ENCODE measurements at regions not wholly inside any gene's neighbourhood (a gene's known extent, or its start where the extent isn't known, plus 50 kb on each side); places are given as distances from the start of the nearest gene placed in this dataset.

DNA sequence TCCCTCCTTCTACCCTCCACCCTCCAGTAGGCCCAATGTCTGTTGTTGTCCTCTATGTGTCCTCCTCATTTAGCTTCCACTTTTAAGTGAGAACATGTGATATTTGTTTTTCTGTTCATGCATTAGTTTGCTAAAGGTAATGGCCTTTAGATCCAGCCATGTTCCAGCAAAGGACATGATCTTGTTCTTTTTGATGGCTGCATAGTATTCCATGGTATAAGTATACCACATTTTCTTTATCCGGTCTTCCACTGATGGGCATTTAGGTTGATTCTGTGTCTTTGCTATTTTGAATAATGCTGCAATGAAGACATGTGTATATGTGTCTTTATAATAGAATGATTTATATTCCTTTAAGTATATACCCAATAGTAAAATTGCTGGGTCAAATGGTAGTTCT is 232.5 kb upstream of the PRR16 start:
- Histone ChIP-seq H3K18ac (ENCODE audit: low read length) (no peak overlapping the region), H3K27me3 (ENCODE audit: insufficient read depth, low read length) (no peaks in the 10 kb centered on the region), H2BK12ac (ENCODE audit: low read length) (no peak overlapping the region), H3K4me1 (ENCODE audit: control insufficient read depth in 1 of 2, insufficient read depth in 2 of 2, low read length in 2 of 2) (no peaks in the 10 kb centered on the region), H3K27ac (ENCODE audit: low read depth, low read length) (no peak overlapping the region), H4K91ac (ENCODE audit: low read depth, low read length) (no peak overlapping the region), H3K9me3 (ENCODE audit: insufficient read depth, low read depth, low read length) (no peaks in the 10 kb centered on the region), H4K12ac (ENCODE audit: low read depth, low read length) (no peak overlapping the region), H3K4me3 (ENCODE audit: low read depth, low read length) (no peak overlapping the region), H3K14ac (ENCODE audit: low read length) (no peak overlapping the region), H2BK120ac (ENCODE audit: insufficient read depth, low read length, poor library complexity) (no peak overlapping the region), H3K79me1 (ENCODE audit: low read length) (no peaks in the 10 kb centered on the region), H3K4me2 (ENCODE audit: low read length) (no peak overlapping the region), H3K4ac (ENCODE audit: low read depth, low read length) (no peak overlapping the region), H4K8ac (ENCODE audit: low read depth, low read length) (no peak overlapping the region), H3K9ac (ENCODE audit: low read length) (no peak overlapping the region), H2AK5ac (ENCODE audit: low read length) (no peak overlapping the region), H2AFZ (ENCODE audit: insufficient read depth, low read length, poor library complexity) (no peak overlapping the region), H3K79me2 (ENCODE audit: control insufficient read depth, insufficient read depth, low read length, poor library complexity) (no peaks in the 10 kb centered on the region), H3K36me3 (ENCODE audit: control insufficient read depth in 1 of 2, insufficient read depth in 2 of 2, low read length in 2 of 2) (no peaks in the 10 kb centered on the region), H2BK5ac (ENCODE audit: low read depth, low read length, poor library complexity) (no peak overlapping the region), H3K23ac (ENCODE audit: low read length) (no peak overlapping the region)
- no peak for DNase-seq
- no CpG with 5 or more reads among the region's 1 CpG for WGBS (ENCODE audit: extremely low coverage, insufficient coverage, insufficient read length)

DNA sequence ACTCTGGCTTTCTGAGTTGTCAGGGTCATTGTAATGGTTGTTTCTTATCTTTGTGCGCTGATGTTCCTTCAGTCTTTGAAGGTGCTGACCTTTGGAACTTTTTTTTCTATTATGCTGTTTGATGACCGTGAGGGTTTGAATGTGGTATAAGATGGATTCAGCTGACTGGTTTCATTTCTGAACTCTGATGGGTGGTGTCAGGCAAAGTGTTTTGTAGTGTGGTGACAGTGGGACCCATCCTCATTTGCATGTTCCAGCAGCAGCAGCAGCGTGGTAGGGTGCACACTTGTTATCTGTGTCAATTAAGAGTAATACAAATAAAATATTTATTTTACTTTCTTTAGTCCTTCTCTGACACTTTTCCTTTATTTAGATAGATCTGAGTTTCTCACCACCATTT is 227.7 kb upstream of the PRR16 start:
- Histone ChIP-seq H3K18ac (ENCODE audit: low read length) (no peak overlapping the region), H3K4me2 (ENCODE audit: low read length) (no peak overlapping the region), H3K4ac (ENCODE audit: low read depth, low read length) (no peak overlapping the region), H2BK12ac (ENCODE audit: low read length) (no peak overlapping the region), H2BK5ac (ENCODE audit: low read depth, low read length, poor library complexity) (no peak overlapping the region), H2AFZ (ENCODE audit: insufficient read depth, low read length, poor library complexity) (no peak overlapping the region), H3K36me3 (ENCODE audit: control insufficient read depth in 1 of 2, insufficient read depth in 2 of 2, low read length in 2 of 2) (no peaks in the 10 kb centered on the region), H2BK120ac (ENCODE audit: insufficient read depth, low read length, poor library complexity) (no peak overlapping the region), H3K9ac (ENCODE audit: low read length) (no peak overlapping the region), H3K79me1 (ENCODE audit: low read length) (no peaks in the 10 kb centered on the region), H3K79me2 (ENCODE audit: control insufficient read depth, insufficient read depth, low read length, poor library complexity) (no peaks in the 10 kb centered on the region), H3K27me3 (ENCODE audit: insufficient read depth, low read length) (no peaks in the 10 kb centered on the region), H3K14ac (ENCODE audit: low read length) (no peak overlapping the region), H4K12ac (ENCODE audit: low read depth, low read length) (no peak overlapping the region), H3K27ac (ENCODE audit: low read depth, low read length) (no peak overlapping the region), H3K9me3 (ENCODE audit: insufficient read depth, low read depth, low read length) (no peaks in the 10 kb centered on the region), H2AK5ac (ENCODE audit: low read length) (no peak overlapping the region), H3K4me1 (ENCODE audit: control insufficient read depth in 1 of 2, insufficient read depth in 2 of 2, low read length in 2 of 2) (no peaks in the 10 kb centered on the region), H3K4me3 (ENCODE audit: low read depth, low read length) (no peak overlapping the region), H4K8ac (ENCODE audit: low read depth, low read length) (no peak overlapping the region), H3K23ac (ENCODE audit: low read length) (no peak overlapping the region), H4K91ac (ENCODE audit: low read depth, low read length) (no peak overlapping the region)
- WGBS (ENCODE audit: extremely low coverage, insufficient coverage, insufficient read length) = no CpG with 5 or more reads among the region's 3 CpGs
- DNase-seq = no peak

DNA sequence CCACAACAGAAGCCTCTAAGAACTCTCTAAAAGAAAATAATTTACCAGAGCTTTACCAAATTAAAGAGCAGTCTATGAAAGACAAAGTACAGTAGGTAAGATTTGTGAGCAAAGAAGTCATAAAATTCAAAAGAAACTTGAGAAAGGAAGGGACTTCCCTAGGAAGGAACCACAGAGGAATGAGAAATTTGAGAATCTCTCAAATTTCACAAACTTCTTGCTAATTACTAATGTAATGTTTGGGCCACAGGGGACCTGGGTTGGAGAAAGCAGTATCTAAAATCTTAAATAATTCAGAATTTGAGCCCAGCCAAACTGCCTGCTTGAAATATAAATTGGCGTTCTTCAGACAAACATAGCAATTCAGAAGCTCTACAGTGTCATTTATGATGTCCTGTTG is 225.0 kb upstream of the PRR16 start:
- Histone ChIP-seq H3K4me3 (ENCODE audit: low read depth, low read length) (no peak overlapping the region), H4K8ac (ENCODE audit: low read depth, low read length) (no peak overlapping the region), H3K27ac (ENCODE audit: low read depth, low read length) (no peak overlapping the region), H3K36me3 (ENCODE audit: control insufficient read depth in 1 of 2, insufficient read depth in 2 of 2, low read length in 2 of 2) (no peaks in the 10 kb centered on the region), H3K27me3 (ENCODE audit: insufficient read depth, low read length) (no peaks in the 10 kb centered on the region), H3K79me2 (ENCODE audit: control insufficient read depth, insufficient read depth, low read length, poor library complexity) (no peaks in the 10 kb centered on the region), H3K23ac (ENCODE audit: low read length) (no peak overlapping the region), H4K91ac (ENCODE audit: low read depth, low read length) (no peak overlapping the region), H3K79me1 (ENCODE audit: low read length) (no peaks in the 10 kb centered on the region), H3K4ac (ENCODE audit: low read depth, low read length) (no peak overlapping the region), H3K4me1 (ENCODE audit: control insufficient read depth in 1 of 2, insufficient read depth in 2 of 2, low read length in 2 of 2) (no peaks in the 10 kb centered on the region), H2BK12ac (ENCODE audit: low read length) (no peak overlapping the region), H2AK5ac (ENCODE audit: low read length) (no peak overlapping the region), H3K9me3 (ENCODE audit: insufficient read depth, low read depth, low read length) (no peaks in the 10 kb centered on the region), H3K18ac (ENCODE audit: low read length) (no peak overlapping the region), H4K12ac (ENCODE audit: low read depth, low read length) (no peak overlapping the region), H2AFZ (ENCODE audit: insufficient read depth, low read length, poor library complexity) (no peak overlapping the region), H2BK120ac (ENCODE audit: insufficient read depth, low read length, poor library complexity) (no peak overlapping the region), H3K4me2 (ENCODE audit: low read length) (no peak overlapping the region), H3K9ac (ENCODE audit: low read length) (no peak overlapping the region), H3K14ac (ENCODE audit: low read length) (no peak overlapping the region), H2BK5ac (ENCODE audit: low read depth, low read length, poor library complexity) (no peak overlapping the region)
- DNase-seq = peak in 1 of 2 donors; percentile 13
- no CpG with 5 or more reads among the region's 1 CpG for WGBS (ENCODE audit: extremely low coverage, insufficient coverage, insufficient read length)

- no peak overlapping the region for H3K9ac ChIP-seq (ENCODE audit: low read length)
Observed at GRCh38 chr5:120240706-120241105, 223.4 kb upstream of the PRR16 start.

More at GRCh38 chr5:120240706-120241105, 223.4 kb upstream of the PRR16 start:
- H4K91ac ChIP-seq (ENCODE audit: low read depth, low read length) = no peak overlapping the region
- H2AFZ ChIP-seq (ENCODE audit: insufficient read depth, low read length, poor library complexity) = no peak overlapping the region
- no peak overlapping the region for H2BK120ac ChIP-seq (ENCODE audit: insufficient read depth, low read length, poor library complexity)
- H2BK12ac ChIP-seq (ENCODE audit: low read length) = no peak overlapping the region
- no peak overlapping the region for H4K12ac ChIP-seq (ENCODE audit: low read depth, low read length)
- H3K4ac ChIP-seq (ENCODE audit: low read depth, low read length) = no peak overlapping the region
- H3K23ac ChIP-seq (ENCODE audit: low read length) = no peak overlapping the region
- H3K4me3 ChIP-seq (ENCODE audit: low read depth, low read length) = no peak overlapping the region
- no peaks in the 10 kb centered on the region for H3K4me1 ChIP-seq (ENCODE audit: control insufficient read depth in 1 of 2, insufficient read depth in 2 of 2, low read length in 2 of 2)
- H3K79me1 ChIP-seq (ENCODE audit: low read length) = no peaks in the 10 kb centered on the region
- no peaks in the 10 kb centered on the region for H3K9me3 ChIP-seq (ENCODE audit: insufficient read depth, low read depth, low read length)
- DNase-seq = no peak
- H2AK5ac ChIP-seq (ENCODE audit: low read length) = no peak overlapping the region
- H3K27me3 ChIP-seq (ENCODE audit: insufficient read depth, low read length) = no peaks in the 10 kb centered on the region
- no peak overlapping the region for H3K18ac ChIP-seq (ENCODE audit: low read length)
- H3K14ac ChIP-seq (ENCODE audit: low read length) = no peak overlapping the region
- H3K36me3 ChIP-seq (ENCODE audit: control insufficient read depth in 1 of 2, insufficient read depth in 2 of 2, low read length in 2 of 2) = no peaks in the 10 kb centered on the region
- H4K8ac ChIP-seq (ENCODE audit: low read depth, low read length) = no peak overlapping the region
- H2BK5ac ChIP-seq (ENCODE audit: low read depth, low read length, poor library complexity) = no peak overlapping the region
- H3K27ac ChIP-seq (ENCODE audit: low read depth, low read length) = no peak overlapping the region
- no peaks in the 10 kb centered on the region for H3K79me2 ChIP-seq (ENCODE audit: control insufficient read depth, insufficient read depth, low read length, poor library complexity)
- no peak overlapping the region for H3K4me2 ChIP-seq (ENCODE audit: low read length)

All from trophoblast cell (in vitro differentiated cells and primary cell).